Activated CD4-positive, alpha-beta memory T cell treated with anti-CD3 and anti-CD28 coated beads for 36 hours (primary cell): ENCODE measurements at regions not wholly inside any gene's neighbourhood (a gene's known extent, or its start where the extent isn't known, plus 50 kb on each side); places are given as distances from the start of the nearest gene placed in this dataset.

Source experiments
- CTCF ChIA-PET: fragments of 350-600 bp; sonication (Branson Sonifier 250); formaldehyde crosslinking; loops from one replicate; lab custom pipeline; 2021; ENCODE audit warnings: antibody characterized with exemption, inconsistent platforms; lab: Charles Lee
- POLR2A ChIA-PET: fragments of 350-600 bp; sonication (Branson Sonifier 250); formaldehyde crosslinking; loops from one replicate; lab custom pipeline; 2021; ENCODE audit warnings: antibody characterized with exemption; lab: Charles Lee
- DNase-seq: peaks from one replicate; pipeline ENCODE4 v3.0.0-alpha.2; 2020
- H3K27ac Mint-ChIP-seq: one replicate; pipeline ENCODE4 v1.8.0; 2021; ENCODE audit warnings: mixed read lengths
- H3K27me3 Mint-ChIP-seq: one replicate; pipeline ENCODE4 v1.8.0; 2021; ENCODE audit warnings: mixed read lengths
- H3K36me3 Mint-ChIP-seq: one replicate; pipeline ENCODE4 v1.8.0; 2021; ENCODE audit warnings: mixed read lengths
- H3K4me1 Mint-ChIP-seq: one replicate; pipeline ENCODE4 v1.8.0; 2021; ENCODE audit warnings: low read depth, mixed read lengths
- H3K4me3 Mint-ChIP-seq: one replicate; pipeline ENCODE4 v1.8.0; 2021; ENCODE audit warnings: mild to moderate bottlenecking, mixed read lengths
- H3K9me3 Mint-ChIP-seq: one replicate; pipeline ENCODE4 v1.8.0; 2021; ENCODE audit warnings: mixed read lengths
- intact Hi-C: fragments of 100-400 bp; cut with micrococcal nuclease; formaldehyde crosslinking; loops from one replicate; pipeline ENCODE4 v1.15.1; 2023

- Mint-ChIP-seq H3K4me1 (no peaks in the 10 kb centered on the region), H3K9me3 (no peaks in the 10 kb centered on the region), H3K4me3 (no peak overlapping the region), H3K36me3 (no peaks in the 10 kb centered on the region), H3K27me3 (no peaks in the 10 kb centered on the region), H3K27ac (no peak overlapping the region)
- no peak for DNase-seq
- intact Hi-C loops = no loop called here
- POLR2A ChIA-PET = no interaction called here
- CTCF ChIA-PET = no interaction called here
Observed at GRCh38 chr2:120798567-120799247, 63.0 kb downstream of the GLI2 start.

DNA sequence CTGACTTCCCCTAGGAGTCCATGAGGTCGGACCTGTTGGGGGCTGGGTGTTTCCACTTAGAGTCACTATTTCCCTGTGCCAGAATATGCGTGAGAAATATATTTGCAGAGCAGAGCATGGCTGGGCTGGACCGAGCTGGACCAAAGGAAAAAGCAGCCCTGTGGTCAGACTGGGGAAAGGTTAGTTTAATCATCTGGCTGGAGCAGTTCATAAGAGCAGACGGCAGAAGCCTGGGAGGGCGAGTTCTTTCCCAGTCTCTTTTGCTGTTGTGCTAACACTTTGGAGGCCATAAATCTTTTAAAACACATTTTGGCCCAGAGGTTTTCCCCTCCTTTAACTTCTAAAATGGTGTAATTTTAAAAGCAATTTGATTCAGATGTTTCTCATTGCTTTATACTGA is 66.5 kb downstream of the GLI2 start:
- intact Hi-C loops = no loop called here
- ChIA-PET POLR2A (no interaction called here), CTCF (no interaction called here)
- Mint-ChIP-seq H3K4me3 (no peak overlapping the region), H3K36me3 (no peaks in the 10 kb centered on the region), H3K27me3 (no peaks in the 10 kb centered on the region), H3K27ac (no peak overlapping the region), H3K9me3 (no peaks in the 10 kb centered on the region), H3K4me1 (no peaks in the 10 kb centered on the region)
- no peak for DNase-seq

- Mint-ChIP-seq H3K36me3 (no peaks in the 10 kb centered on the region), H3K27ac (no peak overlapping the region), H3K9me3 (no peaks in the 10 kb centered on the region), H3K4me3 (no peak overlapping the region), H3K4me1 (no peaks in the 10 kb centered on the region), H3K27me3 (no peaks in the 10 kb centered on the region)
- POLR2A ChIA-PET = no interaction called here
- CTCF ChIA-PET = no interaction called here
- intact Hi-C loops = no loop called here
- DNase-seq = no peak
Observed at GRCh38 chr2:120802867-120803484, 67.3 kb downstream of the GLI2 start.

- H3K4me1 Mint-ChIP-seq = no peaks in the 10 kb centered on the region
- no peaks in the 10 kb centered on the region for H3K9me3 Mint-ChIP-seq
- no peaks in the 10 kb centered on the region for H3K36me3 Mint-ChIP-seq
- CTCF ChIA-PET = no interaction called here
- H3K27ac Mint-ChIP-seq = no peak overlapping the region
- no peaks in the 10 kb centered on the region for H3K27me3 Mint-ChIP-seq
- DNase-seq = no peak
- intact Hi-C loops = no loop called here
- no peak overlapping the region for H3K4me3 Mint-ChIP-seq
- POLR2A ChIA-PET = no interaction called here
Observed at GRCh38 chr2:120803764-120804335, 68.2 kb downstream of the GLI2 start.

DNA sequence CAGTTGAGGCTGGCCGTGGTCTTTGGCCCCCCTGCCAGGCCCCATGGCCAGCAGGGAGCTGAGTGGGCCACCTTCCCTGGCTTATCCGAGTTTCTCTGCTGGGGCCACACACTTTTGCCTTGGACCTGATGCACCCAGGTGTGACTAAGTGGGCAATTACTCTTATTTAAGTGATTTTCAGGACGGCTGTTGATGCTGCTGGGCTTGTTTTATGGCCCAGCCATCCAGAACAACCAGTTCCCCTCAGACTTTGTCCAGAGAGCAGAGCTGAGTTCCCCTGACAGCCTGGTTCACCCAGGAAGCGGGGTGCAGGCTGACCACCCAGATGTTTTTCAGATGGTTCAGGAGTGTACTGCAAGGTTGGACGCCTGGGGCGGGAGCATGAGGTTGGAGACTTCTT is 68.8 kb downstream of the GLI2 start:
- no peaks in the 10 kb centered on the region for H3K4me1 Mint-ChIP-seq
- CTCF ChIA-PET = no interaction called here
- H3K9me3 Mint-ChIP-seq = no peaks in the 10 kb centered on the region
- no peak overlapping the region for H3K4me3 Mint-ChIP-seq
- H3K27ac Mint-ChIP-seq = no peak overlapping the region
- no peaks in the 10 kb centered on the region for H3K36me3 Mint-ChIP-seq
- intact Hi-C loops = no loop called here
- no peak for DNase-seq
- no peaks in the 10 kb centered on the region for H3K27me3 Mint-ChIP-seq
- POLR2A ChIA-PET = no interaction called here

DNA sequence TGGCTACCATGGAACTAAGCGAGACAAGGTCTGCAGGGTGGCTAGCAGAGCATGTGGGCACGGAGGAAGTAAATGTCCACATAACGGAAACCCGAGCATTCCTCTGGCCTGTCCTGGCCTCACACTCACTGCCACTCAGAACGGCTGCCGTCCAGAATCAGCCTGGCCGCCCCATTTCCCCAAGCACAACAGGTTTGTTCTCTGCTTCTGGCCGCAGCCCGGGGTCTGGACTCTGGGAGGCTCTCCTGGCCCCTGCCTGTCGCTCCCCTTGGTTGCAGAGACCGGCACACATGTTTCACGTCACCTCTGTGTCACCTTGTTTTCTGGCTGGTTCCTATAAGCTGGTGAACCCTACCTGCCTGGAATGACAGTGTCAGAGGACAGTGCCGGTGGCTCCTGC is 69.3 kb downstream of the GLI2 start:
- Mint-ChIP-seq H3K4me3 (no peak overlapping the region), H3K27ac (no peak overlapping the region), H3K4me1 (no peaks in the 10 kb centered on the region), H3K27me3 (no peaks in the 10 kb centered on the region), H3K9me3 (no peaks in the 10 kb centered on the region), H3K36me3 (no peaks in the 10 kb centered on the region)
- ChIA-PET POLR2A (no interaction called here), CTCF (no interaction called here)
- DNase-seq = no peak
- intact Hi-C loops = no loop called here

DNA sequence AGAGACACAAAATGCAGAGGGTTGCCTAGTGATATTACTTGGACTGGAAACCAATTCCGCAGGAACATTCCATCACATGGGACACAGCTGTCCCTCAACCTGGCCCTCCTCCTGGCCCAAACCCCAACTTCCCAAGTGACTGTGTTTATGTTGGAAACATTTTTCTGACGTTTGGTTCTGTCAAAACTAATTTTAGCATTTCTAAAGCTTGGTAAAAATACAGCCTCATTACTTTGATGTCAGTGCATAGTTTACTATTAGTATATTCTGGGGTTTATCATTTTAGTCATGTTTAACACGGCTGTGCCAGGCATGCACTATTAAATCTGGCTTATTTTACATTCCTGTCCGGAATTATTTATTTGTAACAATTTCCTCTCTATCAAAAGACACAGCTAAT is 69.9 kb downstream of the GLI2 start:
- no peaks in the 10 kb centered on the region for H3K27me3 Mint-ChIP-seq
- no peaks in the 10 kb centered on the region for H3K36me3 Mint-ChIP-seq
- H3K27ac Mint-ChIP-seq = no peak overlapping the region
- no peaks in the 10 kb centered on the region for H3K4me1 Mint-ChIP-seq
- no peak for DNase-seq
- ChIA-PET CTCF (no interaction called here), POLR2A (no interaction called here)
- intact Hi-C loops = no loop called here
- H3K9me3 Mint-ChIP-seq = no peaks in the 10 kb centered on the region
- no peak overlapping the region for H3K4me3 Mint-ChIP-seq

- Mint-ChIP-seq H3K36me3 (no peaks in the 10 kb centered on the region), H3K4me3 (no peak overlapping the region), H3K9me3 (no peaks in the 10 kb centered on the region), H3K4me1 (no peaks in the 10 kb centered on the region), H3K27ac (no peak overlapping the region), H3K27me3 (no peaks in the 10 kb centered on the region)
- ChIA-PET POLR2A (no interaction called here), CTCF (no interaction called here)
- intact Hi-C loops = no loop called here
- DNase-seq = no peak
Observed at GRCh38 chr2:120807751-120808150, 72.1 kb downstream of the GLI2 start.

GRCh38 chr2:120809151-120809550 is 73.5 kb downstream of the GLI2 start:
- Mint-ChIP-seq H3K27ac (no peak overlapping the region), H3K9me3 (no peaks in the 10 kb centered on the region), H3K4me1 (no peaks in the 10 kb centered on the region), H3K36me3 (no peaks in the 10 kb centered on the region), H3K4me3 (no peak overlapping the region), H3K27me3 (peaks cover 3% of the 10 kb centered on the region)
- ChIA-PET POLR2A (no interaction called here), CTCF (no interaction called here)
- DNase-seq = no peak
- intact Hi-C loops = no loop called here

GRCh38 chr2:120809609-120810440 is 74.2 kb downstream of the GLI2 start:
- H3K9me3 Mint-ChIP-seq = no peaks in the 10 kb centered on the region
- no peak for DNase-seq
- POLR2A ChIA-PET = no interaction called here
- intact Hi-C loops = no loop called here
- H3K4me1 Mint-ChIP-seq = no peaks in the 10 kb centered on the region
- CTCF ChIA-PET = no interaction called here
- no peak overlapping the region for H3K27ac Mint-ChIP-seq
- H3K27me3 Mint-ChIP-seq = peaks cover 3% of the 10 kb centered on the region
- H3K36me3 Mint-ChIP-seq = no peaks in the 10 kb centered on the region
- H3K4me3 Mint-ChIP-seq = no peak overlapping the region

DNA sequence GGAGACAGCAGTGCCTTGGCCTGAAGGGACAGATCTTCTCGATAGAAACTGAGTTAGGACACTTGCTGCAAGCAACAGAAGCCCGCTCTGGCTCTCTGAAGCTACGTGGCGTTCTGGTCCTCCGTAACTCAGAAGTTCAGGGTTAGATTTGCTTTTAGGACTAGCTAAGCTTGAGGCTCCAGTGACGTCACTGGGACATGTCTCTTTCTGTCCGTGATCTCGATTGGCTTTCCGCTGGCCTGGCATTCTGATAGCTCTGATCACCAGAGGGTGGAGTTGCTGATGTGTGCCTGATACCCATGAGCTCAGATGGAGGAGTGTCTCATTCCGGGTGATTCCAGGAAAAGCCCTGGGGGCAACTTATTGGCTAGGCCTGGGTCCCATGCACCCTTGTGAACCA is 75.0 kb downstream of the GLI2 start:
- Mint-ChIP-seq H3K27me3 (peaks cover 3% of the 10 kb centered on the region), H3K4me3 (no peak overlapping the region), H3K4me1 (no peaks in the 10 kb centered on the region), H3K36me3 (no peaks in the 10 kb centered on the region), H3K27ac (no peak overlapping the region), H3K9me3 (no peaks in the 10 kb centered on the region)
- no peak for DNase-seq
- intact Hi-C loops = no loop called here
- POLR2A ChIA-PET = no interaction called here
- CTCF ChIA-PET = no interaction called here

DNA sequence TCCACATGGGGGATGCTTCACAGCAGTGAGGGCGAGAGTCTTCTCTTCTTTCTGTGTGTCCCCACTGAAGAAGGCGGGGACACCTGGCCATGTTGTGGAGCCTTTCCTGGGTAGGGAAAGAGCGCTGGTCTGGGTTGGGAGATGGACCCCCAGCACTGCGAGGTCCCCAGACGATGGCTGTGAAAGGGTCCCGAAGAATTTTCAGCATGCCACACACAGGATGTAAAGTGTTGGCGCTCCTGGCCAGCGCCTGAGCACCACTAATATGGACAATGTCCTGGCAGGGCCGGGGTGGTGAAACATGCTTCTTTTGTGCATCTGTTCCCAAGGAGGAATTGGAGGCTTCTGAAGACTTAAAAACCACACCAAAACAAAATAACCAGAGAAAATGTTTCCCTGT is 77.2 kb downstream of the GLI2 start:
- no peak overlapping the region for H3K27ac Mint-ChIP-seq
- no peak overlapping the region for H3K4me3 Mint-ChIP-seq
- ChIA-PET POLR2A (no interaction called here), CTCF (no interaction called here)
- H3K9me3 Mint-ChIP-seq = no peaks in the 10 kb centered on the region
- intact Hi-C loops = no loop called here
- H3K27me3 Mint-ChIP-seq = peaks cover 3% of the 10 kb centered on the region
- H3K4me1 Mint-ChIP-seq = no peaks in the 10 kb centered on the region
- no peak for DNase-seq
- no peaks in the 10 kb centered on the region for H3K36me3 Mint-ChIP-seq
